Activated T-cell treated with anti-CD3 and anti-CD28 coated beads, Interleukin-2, amount 50 U/mL, for 72 hours (primary cell): ENCODE measurements at regions not wholly inside any gene's neighbourhood (a gene's known extent, or its start where the extent isn't known, plus 50 kb on each side); places are given as distances from the start of the nearest gene placed in this dataset.

Source experiments
- ATAC-seq, 2 donors: fragments of 150-1000 bp; cut with Tn5 transposase; replicated peaks in 1 of 2; 2 replicates each; pipeline ENCODE4 v1.10.0; 2021; ENCODE audit warnings: moderate library complexity in 2 of 2, mild to moderate bottlenecking in 1 of 2
- DNase-seq, 2 donors: peaks; one replicate each; pipeline ENCODE4 v3.0.0; 2021 to 2022; ENCODE audit warnings: mixed read lengths in 1 of 2
- H3K27ac Mint-ChIP-seq: one replicate; pipeline ENCODE4 v1.8.0; 2022; ENCODE audit warnings: mild to moderate bottlenecking, moderate library complexity, mixed read lengths
- H3K27me3 Mint-ChIP-seq: one replicate; pipeline ENCODE4 v1.8.0; 2022; ENCODE audit warnings: low read depth, mixed read lengths
- H3K36me3 Mint-ChIP-seq, 2 donors: one replicate each; pipeline ENCODE4 v1.8.0; 2022; ENCODE audit warnings: mixed read lengths in 2 of 2, mild to moderate bottlenecking in 1 of 2; ENCODE audit not compliant: insufficient read depth in 2 of 2
- H3K4me1 Mint-ChIP-seq: one replicate; pipeline ENCODE4 v1.8.0; 2022; ENCODE audit warnings: low read depth, mixed read lengths
- H3K4me3 Mint-ChIP-seq, 2 donors: one replicate each; pipeline ENCODE4 v1.8.0; 2022; ENCODE audit warnings: mild to moderate bottlenecking in 2 of 2, mixed read lengths in 2 of 2, moderate library complexity in 2 of 2
- H3K9me3 Mint-ChIP-seq, 2 donors: one replicate each; pipeline ENCODE4 v1.8.0; 2022; ENCODE audit warnings: mixed read lengths in 2 of 2

DNA sequence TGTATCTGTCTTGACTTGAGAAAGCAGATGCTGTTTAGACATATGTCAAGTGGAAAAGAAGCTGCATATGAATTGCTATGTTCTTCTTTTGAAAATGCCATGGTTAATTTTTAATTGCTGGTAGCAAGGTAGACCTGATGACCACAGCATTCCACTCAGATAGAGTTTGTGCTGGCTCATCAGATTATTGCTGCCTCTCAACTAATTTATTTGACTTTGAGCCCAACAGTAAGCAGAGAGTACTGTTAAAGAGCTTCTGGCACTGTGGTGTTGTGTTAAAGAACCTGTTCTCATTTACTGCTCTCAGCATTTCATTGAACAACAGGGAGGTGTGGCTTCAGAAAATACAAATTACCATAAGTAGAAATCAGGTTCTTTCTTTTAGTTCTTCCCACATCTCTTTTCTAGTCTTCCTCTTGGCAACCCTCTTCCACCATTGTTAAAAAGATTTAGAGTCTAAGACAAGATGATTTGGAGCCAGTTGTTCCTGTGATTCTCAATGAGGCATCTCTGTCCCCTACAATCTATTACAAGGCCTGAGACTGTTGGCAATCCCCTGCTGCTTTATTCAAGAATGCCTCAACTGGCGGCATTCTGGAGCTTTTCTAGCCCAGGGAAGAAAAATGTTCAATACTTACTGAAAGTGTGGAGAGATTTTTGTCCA lies 967.6 kb upstream of the GJE1 start:
- H3K27ac Mint-ChIP-seq = no peak overlapping the region
- H3K4me3 Mint-ChIP-seq = no peak overlapping the region
- no peaks in the 10 kb centered on the region for H3K36me3 Mint-ChIP-seq
- H3K9me3 Mint-ChIP-seq = no peaks in the 10 kb centered on the region
- no peaks in the 10 kb centered on the region for H3K4me1 Mint-ChIP-seq
- H3K27me3 Mint-ChIP-seq = no peaks in the 10 kb centered on the region
- no peak for DNase-seq
- ATAC-seq = no peak

DNA sequence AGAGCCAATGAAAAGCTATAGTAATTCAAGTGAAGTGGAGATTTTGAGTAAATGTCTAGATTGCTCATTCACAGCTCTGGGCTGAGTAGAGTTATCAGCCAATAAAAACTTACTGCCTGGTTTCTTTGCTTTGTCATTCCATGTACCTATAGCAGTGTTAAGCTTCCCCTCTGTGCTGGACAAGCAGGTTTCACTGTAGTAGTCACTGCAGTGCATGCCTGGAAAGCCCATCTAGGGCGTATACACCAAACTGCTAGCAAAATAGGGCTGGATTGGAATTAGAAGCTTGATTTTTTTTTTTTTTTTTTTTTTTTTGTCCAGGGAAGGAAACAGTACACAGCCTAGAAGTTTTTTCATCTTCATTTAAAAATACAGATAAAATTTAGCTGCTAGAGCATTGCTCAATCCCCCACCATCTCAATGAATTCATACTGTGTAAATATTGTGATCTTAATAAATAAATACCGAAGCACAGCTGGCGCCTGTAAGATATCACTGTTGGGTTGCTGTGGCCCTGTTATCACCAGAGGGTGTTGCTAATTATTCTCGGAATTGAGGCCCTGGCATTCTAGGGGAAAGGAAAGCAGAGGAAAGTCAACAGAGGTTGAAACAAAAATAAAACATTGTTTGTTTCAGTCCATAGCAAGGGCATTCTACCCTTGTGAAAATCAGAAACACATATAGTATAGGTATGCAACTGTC lies 968.5 kb upstream of the GJE1 start:
- Mint-ChIP-seq H3K27ac (no peak overlapping the region), H3K4me3 (no peak overlapping the region), H3K36me3 (no peaks in the 10 kb centered on the region), H3K4me1 (no peaks in the 10 kb centered on the region), H3K27me3 (no peaks in the 10 kb centered on the region), H3K9me3 (no peaks in the 10 kb centered on the region)
- ATAC-seq (no peak), DNase-seq (no peak)

DNA sequence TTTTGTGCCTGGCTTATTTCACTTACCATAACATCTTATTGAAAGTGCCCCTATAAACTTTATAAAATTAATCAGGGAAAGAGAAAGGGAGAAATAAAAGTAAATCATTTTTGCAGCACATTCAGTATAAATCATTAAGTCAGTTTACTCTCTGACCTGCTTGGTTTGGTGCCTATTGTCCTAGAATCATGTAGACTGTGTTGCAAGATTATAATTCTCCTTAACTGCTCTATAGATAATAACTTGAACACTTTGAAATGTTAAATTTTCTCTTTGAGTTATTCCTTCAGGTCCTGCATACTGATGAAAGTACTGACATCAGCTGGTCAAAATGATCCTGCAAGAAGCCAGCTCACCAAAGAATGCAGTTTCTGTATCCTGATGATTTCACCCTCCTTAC lies 969.6 kb upstream of the GJE1 start:
- Mint-ChIP-seq H3K36me3 (no peaks in the 10 kb centered on the region), H3K9me3 (no peaks in the 10 kb centered on the region), H3K27me3 (no peaks in the 10 kb centered on the region), H3K27ac (no peak overlapping the region), H3K4me3 (no peak overlapping the region), H3K4me1 (no peaks in the 10 kb centered on the region)
- ATAC-seq (no peak), DNase-seq (no peak)

DNA sequence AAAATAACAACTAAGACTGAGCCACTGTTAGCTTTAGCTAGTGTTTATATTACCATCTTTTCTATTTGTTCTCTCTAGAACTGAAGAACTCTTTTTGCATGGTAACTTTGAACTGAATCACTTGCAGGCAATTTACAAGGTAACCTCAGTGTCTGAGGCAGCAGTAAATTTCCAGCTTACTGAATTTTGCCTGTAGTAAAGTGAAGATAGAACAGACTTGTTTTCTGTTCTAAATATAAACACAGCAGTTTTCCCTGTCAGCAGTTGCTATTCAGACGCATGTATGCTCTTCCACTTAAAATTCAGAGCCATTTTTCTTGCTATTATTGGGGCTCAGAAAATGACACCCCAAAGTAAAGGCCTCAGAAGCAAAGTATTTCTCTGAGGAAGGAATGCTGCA lies 974.0 kb upstream of the GJE1 start:
- DNase-seq = no peak
- no peaks in the 10 kb centered on the region for H3K9me3 Mint-ChIP-seq
- no peak overlapping the region for H3K4me3 Mint-ChIP-seq
- H3K27ac Mint-ChIP-seq = no peak overlapping the region
- no peaks in the 10 kb centered on the region for H3K27me3 Mint-ChIP-seq
- ATAC-seq = no peak
- H3K36me3 Mint-ChIP-seq = no peaks in the 10 kb centered on the region
- H3K4me1 Mint-ChIP-seq = peaks cover 3% of the 10 kb centered on the region

DNA sequence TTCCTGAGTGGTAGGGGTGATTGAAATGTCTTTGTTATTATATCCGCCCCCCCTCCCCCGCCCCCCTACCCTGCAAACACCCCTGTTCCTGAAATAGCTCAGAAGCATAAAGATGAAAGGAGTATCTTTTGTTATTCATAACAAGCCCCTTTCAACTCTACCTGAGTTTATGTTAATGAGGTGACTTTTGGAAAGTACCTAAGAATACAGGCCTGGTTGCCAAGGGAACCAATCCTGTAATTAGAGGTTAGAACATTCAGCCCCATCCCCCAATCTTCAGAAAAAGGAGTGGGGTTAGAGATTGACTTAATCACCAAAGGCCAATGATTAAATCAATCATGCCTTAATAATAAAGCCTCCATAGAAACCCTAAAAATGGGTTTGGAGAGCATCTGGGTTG lies 979.2 kb upstream of the GJE1 start:
- DNase-seq = peak; percentile 15 to 25
- Mint-ChIP-seq H3K4me1 (peaks cover 13% of the 10 kb centered on the region), H3K9me3 (no peaks in the 10 kb centered on the region), H3K4me3 (peak overlapping the region in 1 of 2 donors; percentile 20), H3K27me3 (no peaks in the 10 kb centered on the region), H3K27ac (no peak overlapping the region), H3K36me3 (no peaks in the 10 kb centered on the region)
- peak; percentile 85 for ATAC-seq

DNA sequence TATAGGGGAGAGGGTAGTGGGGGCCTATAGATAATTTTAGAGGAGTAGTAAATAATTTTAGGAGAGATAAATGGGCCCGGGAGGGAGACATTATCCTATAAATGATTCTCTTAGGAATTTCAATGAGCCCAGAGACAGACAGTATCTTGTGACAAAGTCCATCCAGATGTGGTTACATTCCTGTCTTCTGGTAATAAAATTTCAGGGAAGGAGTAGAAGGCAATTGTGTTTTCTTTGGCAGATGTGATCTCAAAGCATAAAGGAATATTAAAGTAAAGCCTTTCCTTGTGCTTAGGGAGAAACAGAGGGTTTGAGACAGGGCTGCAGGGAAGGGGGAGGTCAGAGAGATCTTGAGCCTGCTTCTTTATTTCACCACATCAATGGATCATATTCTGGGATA lies 979.8 kb upstream of the GJE1 start:
- H3K4me1 Mint-ChIP-seq = peaks cover 13% of the 10 kb centered on the region
- DNase-seq (no peak), ATAC-seq (no peak)
- no peak overlapping the region for H3K4me3 Mint-ChIP-seq
- peaks cover 1 to 2% of the 10 kb centered on the region in 2 donors for H3K36me3 Mint-ChIP-seq
- H3K27me3 Mint-ChIP-seq = no peaks in the 10 kb centered on the region
- no peak overlapping the region for H3K27ac Mint-ChIP-seq
- peaks cover 3% of the 10 kb centered on the region in 2 donors for H3K9me3 Mint-ChIP-seq

DNA sequence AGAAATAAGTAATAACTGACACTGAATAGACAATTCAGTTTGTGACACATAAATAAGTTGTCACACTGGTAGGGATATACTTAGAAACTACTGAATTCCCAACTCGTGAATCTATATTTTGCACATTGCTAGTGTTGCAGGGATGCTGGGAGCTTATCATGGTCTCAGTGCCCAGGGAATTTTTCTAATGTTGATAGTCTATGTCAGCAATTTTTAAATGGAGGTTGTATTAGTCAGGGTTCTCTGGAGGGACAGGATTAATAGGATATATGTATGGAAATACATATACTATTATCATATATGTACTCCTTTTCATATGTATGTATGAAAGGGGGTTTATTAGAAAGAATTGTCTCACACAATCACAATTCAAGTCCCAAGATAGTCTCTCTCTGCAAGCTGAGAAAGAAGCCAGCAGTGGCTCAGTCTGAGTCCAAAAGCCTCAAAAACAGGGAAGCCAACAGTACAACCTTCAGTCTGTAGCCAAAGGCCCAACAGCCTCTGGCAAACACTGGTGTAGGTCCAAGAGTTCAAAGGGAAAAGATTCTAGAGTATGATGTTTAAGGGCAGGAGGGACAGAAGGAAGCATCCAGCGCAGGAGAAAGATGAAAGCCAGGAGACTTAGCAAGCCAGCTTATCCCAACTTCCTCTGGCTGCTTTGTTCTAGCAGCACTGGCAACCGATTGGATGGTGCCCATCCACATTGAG lies 980.9 kb upstream of the GJE1 start:
- H3K9me3 Mint-ChIP-seq = peaks cover 3% of the 10 kb centered on the region in 2 donors
- ATAC-seq = no peak
- peaks cover 1 to 2% of the 10 kb centered on the region in 2 donors for H3K36me3 Mint-ChIP-seq
- H3K4me1 Mint-ChIP-seq = peaks cover 13% of the 10 kb centered on the region
- H3K27me3 Mint-ChIP-seq = no peaks in the 10 kb centered on the region
- DNase-seq = no peak
- H3K4me3 Mint-ChIP-seq = no peak overlapping the region
- no peak overlapping the region for H3K27ac Mint-ChIP-seq

DNA sequence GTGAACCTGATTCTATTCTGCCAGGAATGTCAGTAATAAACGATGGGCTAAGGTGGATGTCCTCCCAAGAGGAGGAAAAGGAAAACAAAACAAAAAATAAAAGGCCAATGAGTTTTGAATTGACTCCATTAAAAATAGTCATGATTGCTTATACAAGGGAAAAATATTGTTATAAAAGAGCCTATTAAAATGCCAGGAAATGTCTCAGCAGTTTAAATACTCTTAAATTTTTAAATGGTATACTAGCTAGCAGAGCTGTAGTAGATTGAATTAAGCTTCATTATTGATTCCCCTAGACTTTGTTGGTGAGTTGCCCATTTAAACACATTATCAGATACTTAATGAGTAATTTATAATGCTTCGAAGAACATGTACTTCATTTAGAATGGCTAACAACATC lies 990.9 kb upstream of the GJE1 start:
- no peak for ATAC-seq
- DNase-seq = no peak

DNA sequence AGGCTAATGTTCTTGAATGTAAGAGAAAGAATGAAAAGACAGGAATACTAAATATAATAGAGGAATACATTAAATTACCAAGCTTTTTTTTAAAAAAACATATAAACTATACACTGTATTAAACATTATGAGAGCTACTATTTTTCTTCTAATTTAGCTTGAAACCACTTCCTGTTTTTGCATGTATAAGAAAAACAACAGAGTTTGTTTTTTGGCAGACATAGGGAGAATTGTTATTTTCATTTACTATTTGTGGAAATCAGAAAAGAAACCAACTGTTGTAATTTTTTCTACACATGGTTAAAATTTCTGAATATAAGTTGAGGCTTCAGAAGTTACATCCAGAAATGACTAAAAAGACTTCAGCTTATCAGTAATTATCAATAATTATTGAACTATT lies 991.8 kb upstream of the GJE1 start:
- no peaks in the 10 kb centered on the region for H3K36me3 Mint-ChIP-seq
- H3K27ac Mint-ChIP-seq = no peak overlapping the region

More for the DNA sequence above, 990.9 kb upstream of the GJE1 start:
- Mint-ChIP-seq H3K27me3 (no peaks in the 10 kb centered on the region), H3K27ac (no peak overlapping the region), H3K4me3 (no peak overlapping the region), H3K36me3 (no peaks in the 10 kb centered on the region), H3K4me1 (peaks cover 5% of the 10 kb centered on the region), H3K9me3 (no peaks in the 10 kb centered on the region)

DNA sequence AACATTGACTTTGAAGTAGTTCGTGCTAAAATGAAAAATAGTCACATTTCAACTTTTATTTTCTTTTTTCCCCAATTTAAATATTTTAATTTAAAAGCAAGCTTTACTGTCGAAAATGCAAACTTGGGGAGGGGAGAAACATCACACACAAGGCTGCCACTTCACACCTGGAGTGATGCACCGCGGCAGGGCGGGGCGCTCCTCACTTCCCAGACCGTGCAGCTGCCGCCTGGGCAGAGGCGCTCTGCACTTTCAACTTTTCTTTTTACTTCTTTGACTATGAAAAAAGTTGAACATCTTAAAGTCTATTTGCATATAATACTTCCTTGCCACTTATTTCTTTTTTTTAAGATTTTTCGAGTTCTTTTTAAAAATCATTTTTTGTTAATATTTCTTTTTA lies 993.3 kb upstream of the GJE1 start:
- DNase-seq (no peak), ATAC-seq (no peak)
- H3K4me1 Mint-ChIP-seq = peaks cover 5% of the 10 kb centered on the region
- H3K4me3 Mint-ChIP-seq = no peak overlapping the region
- H3K27ac Mint-ChIP-seq = no peak overlapping the region
- H3K9me3 Mint-ChIP-seq = no peaks in the 10 kb centered on the region
- no peaks in the 10 kb centered on the region for H3K36me3 Mint-ChIP-seq
- no peaks in the 10 kb centered on the region for H3K27me3 Mint-ChIP-seq

More for the DNA sequence above, 991.8 kb upstream of the GJE1 start:
- DNase-seq (no peak), ATAC-seq (no peak)
- Mint-ChIP-seq H3K9me3 (no peaks in the 10 kb centered on the region), H3K4me1 (peaks cover 5% of the 10 kb centered on the region), H3K27me3 (no peaks in the 10 kb centered on the region), H3K4me3 (no peak overlapping the region)

DNA sequence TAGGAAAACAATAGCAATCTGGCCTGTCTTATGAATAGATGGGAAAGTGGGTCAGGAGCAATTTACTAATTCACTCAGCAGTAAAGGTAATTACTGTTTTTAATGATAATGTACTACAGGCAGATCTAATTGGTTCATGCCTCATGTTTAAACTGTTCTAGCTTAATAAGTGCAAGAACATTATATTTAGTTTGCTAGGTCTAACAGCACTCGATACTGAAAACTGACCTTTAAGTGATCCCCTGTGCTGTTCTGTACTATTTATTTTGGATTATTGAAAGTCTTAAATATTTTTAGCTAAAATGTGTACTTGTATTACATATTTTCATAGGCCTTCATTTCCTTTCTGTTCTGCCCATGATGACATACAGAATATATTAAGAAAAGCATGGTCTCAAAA lies 998.0 kb upstream of the GJE1 start:
- H3K4me1 Mint-ChIP-seq = no peaks in the 10 kb centered on the region
- no peaks in the 10 kb centered on the region for H3K27me3 Mint-ChIP-seq
- H3K36me3 Mint-ChIP-seq = no peaks in the 10 kb centered on the region
- no peak for ATAC-seq
- DNase-seq = no peak
- H3K4me3 Mint-ChIP-seq = no peak overlapping the region
- no peak overlapping the region for H3K27ac Mint-ChIP-seq
- H3K9me3 Mint-ChIP-seq = no peaks in the 10 kb centered on the region

DNA sequence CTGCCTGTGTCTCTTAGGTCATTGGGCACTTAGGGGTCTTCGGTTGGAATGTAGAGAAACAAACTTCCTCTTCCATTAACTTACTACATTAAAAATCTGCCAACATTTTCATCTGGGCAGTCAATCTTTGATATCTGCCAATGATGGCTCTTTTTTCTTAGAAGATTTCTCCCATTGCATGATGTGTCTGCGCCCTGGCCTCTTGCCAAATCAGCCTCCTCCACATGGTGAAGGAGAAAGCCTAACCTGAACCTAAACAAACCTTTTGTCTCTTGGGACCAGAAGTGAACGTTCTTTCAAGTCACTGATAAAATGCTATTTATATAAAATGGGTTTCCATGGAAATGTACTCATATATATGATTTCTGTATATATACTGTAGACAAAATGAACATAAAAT lies 998.9 kb upstream of the GJE1 start:
- Mint-ChIP-seq H3K4me3 (no peak overlapping the region), H3K9me3 (no peaks in the 10 kb centered on the region), H3K4me1 (no peaks in the 10 kb centered on the region), H3K36me3 (no peaks in the 10 kb centered on the region), H3K27ac (no peak overlapping the region), H3K27me3 (no peaks in the 10 kb centered on the region)
- DNase-seq (no peak), ATAC-seq (no peak)

DNA sequence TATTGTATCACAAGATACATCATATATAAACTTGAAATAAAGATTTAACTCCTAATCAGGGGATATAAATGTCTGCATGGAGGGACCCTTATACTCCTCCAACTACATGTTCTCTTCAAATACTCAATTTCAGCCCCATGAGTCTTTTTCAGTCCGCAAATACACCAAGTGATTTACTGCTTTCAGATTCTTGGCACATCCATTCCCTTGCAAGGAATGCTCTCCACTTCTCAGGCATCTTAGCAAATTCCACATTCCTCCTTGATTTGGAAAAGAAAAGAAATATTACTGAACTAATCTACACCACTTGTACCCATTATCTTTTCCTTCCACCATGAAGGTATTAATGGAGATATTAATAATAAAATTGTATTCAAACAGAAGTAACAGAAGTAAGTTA lies 999.4 kb upstream of the GJE1 start:
- no peak for ATAC-seq
- no peaks in the 10 kb centered on the region for H3K9me3 Mint-ChIP-seq
- no peaks in the 10 kb centered on the region for H3K36me3 Mint-ChIP-seq
- no peaks in the 10 kb centered on the region for H3K27me3 Mint-ChIP-seq
- H3K27ac Mint-ChIP-seq = peak overlapping the region; percentile 3
- no peak overlapping the region for H3K4me3 Mint-ChIP-seq
- DNase-seq = no peak
- H3K4me1 Mint-ChIP-seq = no peaks in the 10 kb centered on the region
